GM13976 (cell line): ENCODE measurements at regions not wholly inside any gene's neighbourhood (a gene's known extent, or its start where the extent isn't known, plus 50 kb on each side); places are given as distances from the start of the nearest gene placed in this dataset.

Source experiments
- DNase-seq: peaks from one replicate; pipeline ENCODE4 v3.0.0; 2012; ENCODE audit warnings: low spot score
- CTCF ChIP-seq: IDR thresholded peaks from 2 replicates; pipeline ENCODE4 v1.5.1; 2012; ENCODE audit warnings: borderline replicate concordance, mild to moderate bottlenecking; ENCODE audit not compliant: insufficient read depth; ENCODE audit errors: extremely low read depth, missing control alignments, control extremely low read depth
- in situ Hi-C: fragments of 300-500 bp; cut with MboI; formaldehyde crosslinking; loops from one replicate; pipeline ENCODE4 v1.12.0; 2022; ENCODE audit warnings: low sequenced_read_pairs, mixed read lengths, inconsistent platforms; ENCODE audit not compliant: unreplicated experiment

GRCh38 chr2:128494307-128494639, 175.6 kb upstream of the HS6ST1 start:
- in situ Hi-C loops, result no loop called here
- TF ChIP-seq CTCF, result no peak
- no peak for DNase-seq

GRCh38 chr2:128494640-128495321, 176.1 kb upstream of the HS6ST1 start:
- in situ Hi-C loops, result no loop called here
- TF ChIP-seq CTCF, result no peak
- DNase-seq, result no peak

- DNase-seq, result no peak
- TF ChIP-seq CTCF, result no peak
- in situ Hi-C loops, result no loop called here
Observed at GRCh38 chr2:128495996-128496547, 177.4 kb upstream of the HS6ST1 start.

GRCh38 chr2:128496700-128497099, 178.0 kb upstream of the HS6ST1 start:
- no peak for TF ChIP-seq CTCF

GRCh38 chr2:128497461-128497860, 178.8 kb upstream of the HS6ST1 start:
- in situ Hi-C loops, result no loop called here
- TF ChIP-seq CTCF, result no peak
- no peak for DNase-seq

More at GRCh38 chr2:128496700-128497099, 178.0 kb upstream of the HS6ST1 start:
- no peak for DNase-seq
- in situ Hi-C loops, result no loop called here

- in situ Hi-C loops, result no loop called here
- no peak for TF ChIP-seq CTCF
Observed at GRCh38 chr2:128498086-128498485, 179.4 kb upstream of the HS6ST1 start.

More at GRCh38 chr2:128498086-128498485, 179.4 kb upstream of the HS6ST1 start:
- DNase-seq, result no peak
